Small intestine (tissue), 7 donors: ENCODE measurements at regions not wholly inside any gene's neighbourhood (a gene's known extent, or its start where the extent isn't known, plus 50 kb on each side); places are given as distances from the start of the nearest gene placed in this dataset.
"Not testable (repeated sequence)": the region's sequence is repeated elsewhere in the genome, so short reads cannot be mapped to it uniquely, and the experiment has no call there.

ENCODE experiments used
- DNase-seq, 2 donors: peaks; one replicate each; pipeline versions ENCODE4 v3.0.0 to v3.0.0-alpha.2; 2013
- FAIRE-seq: peaks from 2 replicates; lab custom pipeline; 2012; peaks lifted over from hg19 to GRCh38; lab: Jason Lieb, UNC
- H3K27ac ChIP-seq, 3 donors: one replicate each; pipeline ENCODE4 v1.5.1; 2013; ENCODE audit warnings: low read length in 2 of 3, mild to moderate bottlenecking in 2 of 3, control low read depth in 1 of 3, inconsistent platforms in 1 of 3, low read depth in 1 of 3, moderate library complexity in 1 of 3
- H3K27me3 ChIP-seq, 3 donors: one replicate each; pipeline ENCODE4 v1.6.1; 2013; ENCODE audit warnings: low read length in 3 of 3, inconsistent platforms in 1 of 3; ENCODE audit not compliant: control insufficient read depth in 3 of 3, insufficient read depth in 3 of 3
- H3K36me3 ChIP-seq, 3 donors: one replicate each; pipeline ENCODE4 v1.6.1; 2013; ENCODE audit warnings: low read length in 3 of 3, inconsistent platforms in 1 of 3, low read depth in 1 of 3, mild to moderate bottlenecking in 1 of 3, moderate library complexity in 1 of 3; ENCODE audit not compliant: control insufficient read depth in 3 of 3, insufficient read depth in 2 of 3
- H3K4me1 ChIP-seq, 3 donors: one replicate each; pipeline ENCODE4 v1.6.1; 2013; ENCODE audit warnings: low read length in 2 of 3, inconsistent platforms in 1 of 3, low read depth in 1 of 3, mild to moderate bottlenecking in 1 of 3, moderate library complexity in 1 of 3; ENCODE audit not compliant: control insufficient read depth in 3 of 3, insufficient read depth in 2 of 3
- H3K4me3 ChIP-seq, 3 donors: one replicate each; pipeline ENCODE4 v1.5.1; 2013; ENCODE audit warnings: low read length in 3 of 3, control low read depth in 1 of 3, inconsistent platforms in 1 of 3, low read depth in 1 of 3, mild to moderate bottlenecking in 1 of 3, moderate library complexity in 1 of 3
- H3K9me3 ChIP-seq, 2 donors: one replicate each; pipeline ENCODE4 v1.6.1; 2013; ENCODE audit warnings: low read depth in 1 of 2, low read length in 1 of 2; ENCODE audit not compliant: control insufficient read depth in 2 of 2, insufficient read depth in 1 of 2
- WGBS, 3 donors: extraction: QIAGEN DNeasy Blood & Tissue Kit; methylation state at CpG; one replicate each; pipeline ENCODE4 v1.1.7; 2013; 5-methylcytosine and 5-hydroxymethylcytosine counted together
- donor health status: healthy with polysubstance abuse.
- donor health status: control.
- donor health status: control.
- donor health status: Bipolar disorder and iron deficiency.
- donor health status: healthy.

GRCh38 chr14:101322223-101322622 lies 239.1 kb upstream of the DIO3 start:
- 76 to 88% (median 83%) methylated on average over 5 of the region's 5 CpGs for WGBS, 3 donors
- no peak overlapping the region for H3K4me3 ChIP-seq
- FAIRE-seq: no peak

DNA sequence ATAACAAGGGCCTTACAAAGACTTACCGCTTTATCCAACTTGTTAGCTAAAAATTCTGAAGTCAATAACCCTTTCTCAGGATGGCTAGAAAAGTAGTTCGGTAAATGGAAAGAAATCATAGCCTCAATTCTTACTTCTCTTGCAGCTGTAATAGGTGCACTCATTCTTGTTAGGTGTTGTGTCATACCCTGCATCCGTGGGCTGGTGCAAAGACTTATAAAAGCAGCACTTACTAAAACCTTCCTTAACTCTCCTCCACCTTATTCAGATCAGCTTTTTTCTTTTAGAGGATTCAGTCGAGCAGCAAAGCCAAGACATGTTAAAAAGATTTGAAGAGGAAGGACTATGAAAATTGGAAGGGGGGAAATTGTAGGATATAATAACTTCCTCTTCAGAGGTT lies 238.2 kb upstream of the DIO3 start:
- FAIRE-seq (no peak), DNase-seq (no peak)
- Histone ChIP-seq H3K4me3 (no peak overlapping the region), H3K9me3 (peaks cover 2 to 14% of the 10 kb centered on the region in 2 donors), H3K27me3 (peaks cover 0 to 2% (median 0%) of the 10 kb centered on the region in 3 donors), H3K27ac (no peak overlapping the region), H3K36me3 (no peaks in the 10 kb centered on the region), H3K4me1 (peaks cover 0 to 4% (median 0%) of the 10 kb centered on the region in 3 donors)
- 87 to 89% (median 88%) methylated on average over 4 of the region's 4 CpGs for WGBS, 3 donors

More at GRCh38 chr14:101322223-101322622, 239.1 kb upstream of the DIO3 start:
- Histone ChIP-seq H3K9me3 (peaks cover 2 to 14% of the 10 kb centered on the region in 2 donors), H3K4me1 (peaks cover 0 to 4% (median 0%) of the 10 kb centered on the region in 3 donors), H3K27ac (no peak overlapping the region), H3K36me3 (no peaks in the 10 kb centered on the region), H3K27me3 (peaks cover 0 to 2% (median 0%) of the 10 kb centered on the region in 3 donors)
- no peak for DNase-seq

GRCh38 chr14:101323614-101324235 lies 237.6 kb upstream of the DIO3 start:
- WGBS, 3 donors: 83 to 91% (median 86%) methylated on average over 7 of the region's 7 CpGs
- not testable (repeated sequence) for FAIRE-seq, H3K4me1 ChIP-seq, H3K27me3 ChIP-seq, H3K27ac ChIP-seq, DNase-seq, H3K36me3 ChIP-seq, H3K4me3 ChIP-seq
- peaks cover 2 to 14% of the 10 kb centered on the region in 2 donors for H3K9me3 ChIP-seq

GRCh38 chr14:101325319-101325718 lies 236.0 kb upstream of the DIO3 start:
- Histone ChIP-seq H3K4me1 (no peaks in the 10 kb centered on the region), H3K27ac (no peak overlapping the region), H3K9me3 (peaks cover 2 to 14% of the 10 kb centered on the region in 2 donors), H3K27me3 (peaks cover 0 to 2% (median 0%) of the 10 kb centered on the region in 3 donors), H3K4me3 (no peak overlapping the region), H3K36me3 (no peaks in the 10 kb centered on the region)
- DNase-seq (no peak), FAIRE-seq (no peak)
- 61 to 76% (median 69%) methylated on average over 4 of the region's 4 CpGs for WGBS, 3 donors

DNA sequence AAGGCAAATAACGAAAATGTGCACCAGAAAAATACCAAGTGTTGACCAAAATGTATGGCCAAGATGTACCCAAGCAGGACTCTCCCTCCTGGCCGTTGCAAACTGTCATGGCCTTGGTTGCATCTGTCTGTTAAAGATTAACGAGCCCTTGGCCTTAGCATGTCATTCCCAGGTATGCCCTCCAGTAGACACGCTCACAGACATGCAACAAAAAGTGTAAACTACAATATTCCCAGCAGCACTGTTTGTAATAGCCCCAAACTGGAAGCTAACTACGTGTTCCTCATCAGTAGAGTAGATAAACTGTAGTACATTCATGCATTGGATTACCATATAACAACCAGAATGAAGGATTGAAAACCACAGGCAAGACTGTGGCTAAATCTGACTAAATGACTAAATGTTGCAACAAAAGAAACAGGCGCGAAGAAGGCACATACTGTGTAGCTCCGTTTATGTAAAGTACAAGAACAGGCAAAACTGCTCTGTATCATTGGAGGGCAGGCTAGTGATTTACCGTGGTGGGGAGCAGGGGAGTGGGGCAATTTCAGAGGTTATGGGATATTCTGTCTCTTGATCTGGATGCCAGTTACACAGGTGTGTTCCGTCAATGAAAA lies 232.8 kb upstream of the DIO3 start:
- Histone ChIP-seq H3K9me3 (peaks cover 2 to 9% of the 10 kb centered on the region in 2 donors), H3K27me3 (peaks cover 0 to 2% (median 0%) of the 10 kb centered on the region in 3 donors), H3K36me3 (no peaks in the 10 kb centered on the region), H3K4me1 (peaks cover 0 to 14% (median 0%) of the 10 kb centered on the region in 3 donors), H3K4me3 (no peak overlapping the region), H3K27ac (no peak overlapping the region)
- 48 to 76% (median 53%) methylated on average over 10 of the region's 10 CpGs for WGBS, 3 donors
- FAIRE-seq (no peak), DNase-seq (peak in 1 of 2 donors; percentile 44)

- Histone ChIP-seq H3K27ac (peak overlapping the region in 1 of 3 donors; percentile 76), H3K4me1 (peaks cover 0 to 27% (median 0%) of the 10 kb centered on the region in 3 donors), H3K9me3 (no peaks in the 10 kb centered on the region), H3K27me3 (peaks cover 0 to 2% (median 0%) of the 10 kb centered on the region in 3 donors), H3K4me3 (no peak overlapping the region), H3K36me3 (no peaks in the 10 kb centered on the region)
- DNase-seq (no peak), FAIRE-seq (no peak)
- 79 to 88% (median 87%) methylated on average over 22 of the region's 22 CpGs for WGBS, 3 donors
These were observed 230.7 kb upstream of the DIO3 start for GRCh38 chr14:101330416-101331140.

DNA sequence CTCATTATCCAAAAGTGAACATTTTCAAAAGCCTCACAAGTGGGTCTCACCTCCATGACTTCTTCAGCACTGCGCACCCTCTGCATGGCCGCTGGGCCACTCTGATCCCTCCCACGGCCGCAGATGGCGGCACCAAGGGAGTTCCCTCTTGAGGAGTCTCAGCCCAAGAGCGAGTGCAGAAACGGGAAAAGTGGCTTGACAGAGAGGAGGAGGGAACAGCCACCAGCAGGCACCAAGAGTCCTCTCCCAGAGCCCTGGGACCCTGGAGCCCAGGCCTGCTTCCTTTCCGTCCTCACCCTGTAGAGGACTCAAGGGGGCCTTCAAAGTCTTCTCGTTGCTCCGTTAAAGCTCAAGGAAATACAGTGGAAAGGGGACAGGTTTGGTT lies 230.2 kb upstream of the DIO3 start:
- FAIRE-seq (no peak), DNase-seq (no peak)
- Histone ChIP-seq H3K27me3 (peaks cover 0 to 2% (median 0%) of the 10 kb centered on the region in 3 donors), H3K36me3 (no peaks in the 10 kb centered on the region), H3K4me1 (peaks cover 0 to 27% (median 0%) of the 10 kb centered on the region in 3 donors), H3K4me3 (no peak overlapping the region), H3K9me3 (no peaks in the 10 kb centered on the region), H3K27ac (peak overlapping the region in 1 of 3 donors; percentile 76)
- 80 to 91% (median 88%) methylated on average over 10 of the region's 10 CpGs for WGBS, 3 donors

DNA sequence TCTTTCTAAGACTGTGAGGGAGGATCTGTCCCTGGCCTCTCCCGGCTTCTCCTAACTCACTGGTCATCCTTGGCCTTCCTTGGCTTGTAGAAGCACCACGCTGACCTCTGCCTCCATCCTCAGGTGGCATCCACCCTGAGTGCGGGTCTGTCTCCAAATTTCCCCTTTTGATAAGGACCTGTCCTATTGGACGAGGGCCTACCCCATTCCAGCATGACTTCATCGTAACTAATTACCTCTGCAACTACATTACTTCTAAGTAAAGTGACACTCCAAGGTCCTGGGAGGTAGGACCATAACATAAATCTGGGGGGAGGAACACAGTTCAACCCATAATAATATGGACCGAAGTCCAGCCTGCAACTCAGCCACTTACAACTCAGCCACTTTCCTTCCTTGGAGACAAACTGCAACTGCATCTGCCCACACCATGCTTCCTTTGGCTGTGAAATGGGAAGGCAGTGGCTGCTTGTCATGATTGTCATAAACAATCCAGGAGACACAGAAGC lies 229.6 kb upstream of the DIO3 start:
- Histone ChIP-seq H3K9me3 (no peaks in the 10 kb centered on the region), H3K36me3 (no peaks in the 10 kb centered on the region), H3K27me3 (peaks cover 0 to 2% (median 0%) of the 10 kb centered on the region in 3 donors), H3K4me3 (no peak overlapping the region), H3K4me1 (peaks cover 0 to 27% (median 0%) of the 10 kb centered on the region in 3 donors), H3K27ac (peak overlapping the region in 1 of 3 donors; percentile 76)
- 47 to 76% (median 74%) methylated on average over 6 of the region's 6 CpGs for WGBS, 3 donors
- no peak for FAIRE-seq
- peak in 1 of 2 donors; percentile 84 for DNase-seq
